NB4 (cell line): ENCODE measurements at regions not wholly inside any gene's neighbourhood (a gene's known extent, or its start where the extent isn't known, plus 50 kb on each side); places are given as distances from the start of the nearest gene placed in this dataset.

Source experiments
- POLR2A ChIP-seq: IDR thresholded peaks from 2 replicates; pipeline ENCODE4 v1.6.1; 2011; ENCODE audit warnings: mild to moderate bottlenecking; ENCODE audit not compliant: insufficient read length; ENCODE audit errors: extremely low read depth
- TF ChIP-seq, protein P1 (sequence below): IDR thresholded peaks from one replicate; pipeline ENCODE4 v1.5.1; 2012; ENCODE audit warnings: low read depth, low read length
- TF ChIP-seq, protein P2 (sequence below): IDR thresholded peaks from 2 replicates; pipeline ENCODE4 v1.6.1; 2011; ENCODE audit warnings: low read depth, low read length

DNA sequence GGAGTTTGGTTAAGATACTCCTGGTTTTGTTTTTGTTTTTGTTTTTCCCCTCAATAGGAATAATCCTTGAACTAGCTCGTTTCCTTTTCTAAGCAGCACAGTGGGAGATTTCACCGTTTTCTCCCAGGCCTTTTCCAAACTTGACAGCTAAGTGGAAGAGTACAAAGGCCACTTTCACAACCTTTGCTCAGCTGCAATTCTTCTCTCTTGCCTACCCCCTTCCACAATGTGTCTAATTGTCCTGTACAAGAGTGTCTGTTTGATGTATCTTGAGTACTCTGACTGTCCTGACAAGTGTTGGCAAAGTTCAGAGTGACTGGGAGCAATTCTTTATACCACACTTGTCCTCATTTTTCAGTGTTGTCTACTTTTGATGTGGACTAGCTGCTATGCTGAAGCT, 674.3 kb upstream of the AMOT start:
- TF ChIP-seq, protein P1, sequence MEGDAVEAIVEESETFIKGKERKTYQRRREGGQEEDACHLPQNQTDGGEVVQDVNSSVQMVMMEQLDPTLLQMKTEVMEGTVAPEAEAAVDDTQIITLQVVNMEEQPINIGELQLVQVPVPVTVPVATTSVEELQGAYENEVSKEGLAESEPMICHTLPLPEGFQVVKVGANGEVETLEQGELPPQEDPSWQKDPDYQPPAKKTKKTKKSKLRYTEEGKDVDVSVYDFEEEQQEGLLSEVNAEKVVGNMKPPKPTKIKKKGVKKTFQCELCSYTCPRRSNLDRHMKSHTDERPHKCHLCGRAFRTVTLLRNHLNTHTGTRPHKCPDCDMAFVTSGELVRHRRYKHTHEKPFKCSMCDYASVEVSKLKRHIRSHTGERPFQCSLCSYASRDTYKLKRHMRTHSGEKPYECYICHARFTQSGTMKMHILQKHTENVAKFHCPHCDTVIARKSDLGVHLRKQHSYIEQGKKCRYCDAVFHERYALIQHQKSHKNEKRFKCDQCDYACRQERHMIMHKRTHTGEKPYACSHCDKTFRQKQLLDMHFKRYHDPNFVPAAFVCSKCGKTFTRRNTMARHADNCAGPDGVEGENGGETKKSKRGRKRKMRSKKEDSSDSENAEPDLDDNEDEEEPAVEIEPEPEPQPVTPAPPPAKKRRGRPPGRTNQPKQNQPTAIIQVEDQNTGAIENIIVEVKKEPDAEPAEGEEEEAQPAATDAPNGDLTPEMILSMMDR: no peak
- no peak for TF ChIP-seq POLR2A
- TF ChIP-seq, protein P2, sequence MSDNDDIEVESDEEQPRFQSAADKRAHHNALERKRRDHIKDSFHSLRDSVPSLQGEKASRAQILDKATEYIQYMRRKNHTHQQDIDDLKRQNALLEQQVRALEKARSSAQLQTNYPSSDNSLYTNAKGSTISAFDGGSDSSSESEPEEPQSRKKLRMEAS: no peak
